ENCODE measurements at regions not wholly inside any gene's neighbourhood (a gene's known extent, or its start where the extent isn't known, plus 50 kb on each side); places are given as distances from the start of the nearest gene placed in this dataset.

GRCh38 chr1:181149326-181150125 lies 61.0 kb downstream of the IER5 start:
- TF ChIP-seq CTCF (IDR thresholded peaks at IDR 0.05) = no peak
- TF ChIP-seq POLR2A (IDR thresholded peaks at IDR 0.05) = no peak
- intact Hi-C loops (cut with DNase I) = loop anchor here (10.0 kb wide), 1 partner anchor 635 kb away; no protein-coding TSS in a partner anchor
- Histone ChIP-seq H3K27me3 (no peaks in the 10 kb centered on the region), H3K36me3 (no peaks in the 10 kb centered on the region), H3K4me3 (replicated peaks in 1 of 3) (no peak overlapping the region), H3K4me1 (peaks cover 3 to 14% of the 10 kb centered on the region in 2 donors), H3K9me3 (no peaks in the 10 kb centered on the region), H3K27ac (no peak overlapping the region)
- no peak for DNase-seq
- 81 to 88% methylated on average over 10 of the region's 10 CpGs for WGBS, 2 donors

- H3K27me3 ChIP-seq = no peaks in the 10 kb centered on the region
- no peak overlapping the region for H3K4me3 ChIP-seq (replicated peaks in 1 of 3)
- WGBS, 2 donors = 89 to 98% methylated on average over 1 of the region's 1 CpG
- H3K27ac ChIP-seq = no peak overlapping the region
- peaks cover 3 to 14% of the 10 kb centered on the region in 2 donors for H3K4me1 ChIP-seq
- H3K9me3 ChIP-seq = no peaks in the 10 kb centered on the region
- DNase-seq = no peak
- H3K36me3 ChIP-seq = no peaks in the 10 kb centered on the region
- no peak for TF ChIP-seq CTCF (IDR thresholded peaks at IDR 0.05)
- no peak for TF ChIP-seq POLR2A (IDR thresholded peaks at IDR 0.05)
- intact Hi-C loops (cut with DNase I) = no loop called here
Measured at GRCh38 chr1:181150273-181150672, 61.8 kb downstream of the IER5 start.

GRCh38 chr1:181150842-181151241 lies 62.3 kb downstream of the IER5 start:
- Histone ChIP-seq H3K4me3 (replicated peaks in 1 of 3) (no peak overlapping the region), H3K36me3 (no peaks in the 10 kb centered on the region), H3K27ac (no peak overlapping the region), H3K4me1 (peaks cover 3 to 14% of the 10 kb centered on the region in 2 donors), H3K27me3 (no peaks in the 10 kb centered on the region), H3K9me3 (no peaks in the 10 kb centered on the region)
- TF ChIP-seq CTCF (IDR thresholded peaks at IDR 0.05) (no peak), POLR2A (IDR thresholded peaks at IDR 0.05) (no peak)
- DNase-seq = no peak
- intact Hi-C loops (cut with DNase I) = no loop called here

GRCh38 chr1:181151378-181152326 lies 63.2 kb downstream of the IER5 start:
- Histone ChIP-seq H3K36me3 (no peaks in the 10 kb centered on the region), H3K4me3 (replicated peaks in 1 of 3) (no peak overlapping the region), H3K4me1 (peaks cover 3 to 14% of the 10 kb centered on the region in 2 donors), H3K27ac (no peak overlapping the region), H3K27me3 (no peaks in the 10 kb centered on the region), H3K9me3 (no peaks in the 10 kb centered on the region)
- intact Hi-C loops (cut with DNase I) = no loop called here
- DNase-seq = no peak
- WGBS, 2 donors = 80 to 87% methylated on average over 11 of the region's 11 CpGs
- TF ChIP-seq POLR2A (IDR thresholded peaks at IDR 0.05) (no peak), CTCF (IDR thresholded peaks at IDR 0.05) (no peak)

All from thyroid gland (tissue), 4 donors.